Fibroblast of villous mesenchyme (primary cell): ENCODE measurements at regions not wholly inside any gene's neighbourhood (a gene's known extent, or its start where the extent isn't known, plus 50 kb on each side); places are given as distances from the start of the nearest gene placed in this dataset.
A peak's percentile ranks its signal among the peaks of the same experiment; 100 is the strongest.

Experiments used
- DNase-seq: peaks from one replicate; pipeline ENCODE4 v3.0.0-alpha.2; 2010; ENCODE audit warnings: low read depth
- H3K4me3 ChIP-seq: 2 replicates; pipeline ENCODE4 v1.5.1; 2011; ENCODE audit warnings: low read depth, mild to moderate bottlenecking, low read length
- TF ChIP-seq, protein P1 (sequence below): IDR thresholded peaks from 2 replicates; pipeline ENCODE4 v1.5.1; 2012; ENCODE audit warnings: low read depth, mild to moderate bottlenecking, low read length; ENCODE audit not compliant: insufficient read depth

DNA sequence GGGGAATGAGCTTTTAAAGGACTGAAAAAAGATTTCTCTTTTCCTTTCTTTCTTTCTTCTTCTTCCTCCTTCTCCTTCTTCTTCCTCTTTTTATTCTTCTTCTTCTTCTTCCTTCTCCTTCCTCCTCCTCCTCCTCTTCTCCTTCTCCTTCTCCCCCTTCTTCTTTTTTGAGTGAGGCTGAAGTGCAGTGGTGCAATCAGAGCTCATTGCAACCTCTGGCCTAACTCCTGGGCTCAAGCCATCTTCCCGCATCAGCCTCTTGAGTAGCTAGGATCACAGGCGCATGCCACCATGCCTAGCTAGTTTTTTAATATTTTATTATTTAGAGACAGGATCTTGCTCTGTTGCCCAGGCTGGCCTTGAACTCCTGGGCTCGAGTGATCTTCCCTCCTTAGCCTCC is 120.9 kb upstream of the KL start:
- no peak overlapping the region for H3K4me3 ChIP-seq
- TF ChIP-seq, protein P1, sequence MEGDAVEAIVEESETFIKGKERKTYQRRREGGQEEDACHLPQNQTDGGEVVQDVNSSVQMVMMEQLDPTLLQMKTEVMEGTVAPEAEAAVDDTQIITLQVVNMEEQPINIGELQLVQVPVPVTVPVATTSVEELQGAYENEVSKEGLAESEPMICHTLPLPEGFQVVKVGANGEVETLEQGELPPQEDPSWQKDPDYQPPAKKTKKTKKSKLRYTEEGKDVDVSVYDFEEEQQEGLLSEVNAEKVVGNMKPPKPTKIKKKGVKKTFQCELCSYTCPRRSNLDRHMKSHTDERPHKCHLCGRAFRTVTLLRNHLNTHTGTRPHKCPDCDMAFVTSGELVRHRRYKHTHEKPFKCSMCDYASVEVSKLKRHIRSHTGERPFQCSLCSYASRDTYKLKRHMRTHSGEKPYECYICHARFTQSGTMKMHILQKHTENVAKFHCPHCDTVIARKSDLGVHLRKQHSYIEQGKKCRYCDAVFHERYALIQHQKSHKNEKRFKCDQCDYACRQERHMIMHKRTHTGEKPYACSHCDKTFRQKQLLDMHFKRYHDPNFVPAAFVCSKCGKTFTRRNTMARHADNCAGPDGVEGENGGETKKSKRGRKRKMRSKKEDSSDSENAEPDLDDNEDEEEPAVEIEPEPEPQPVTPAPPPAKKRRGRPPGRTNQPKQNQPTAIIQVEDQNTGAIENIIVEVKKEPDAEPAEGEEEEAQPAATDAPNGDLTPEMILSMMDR = no peak
- DNase-seq = no peak

DNA sequence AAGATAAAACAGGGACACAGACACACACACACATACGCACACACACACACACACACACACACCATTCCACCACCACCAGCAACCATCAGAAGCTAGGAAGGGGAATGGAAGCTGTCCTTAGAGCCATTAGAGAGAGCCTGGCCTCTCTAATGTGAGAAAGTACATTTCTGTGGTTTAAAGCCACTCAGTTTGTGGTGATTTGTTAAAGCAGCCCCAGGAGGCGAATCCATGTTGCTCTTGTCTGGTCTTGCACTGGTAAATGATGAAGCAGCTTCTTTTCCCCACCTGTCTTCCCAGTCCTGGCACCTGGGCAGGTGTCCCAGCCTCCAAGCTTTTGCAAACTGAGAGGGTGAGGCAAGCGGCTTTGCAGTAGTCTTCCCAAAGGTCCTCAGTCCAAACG is 118.9 kb upstream of the KL start:
- TF ChIP-seq, protein P1 = no peak
- DNase-seq = no peak
- no peak overlapping the region for H3K4me3 ChIP-seq

DNA sequence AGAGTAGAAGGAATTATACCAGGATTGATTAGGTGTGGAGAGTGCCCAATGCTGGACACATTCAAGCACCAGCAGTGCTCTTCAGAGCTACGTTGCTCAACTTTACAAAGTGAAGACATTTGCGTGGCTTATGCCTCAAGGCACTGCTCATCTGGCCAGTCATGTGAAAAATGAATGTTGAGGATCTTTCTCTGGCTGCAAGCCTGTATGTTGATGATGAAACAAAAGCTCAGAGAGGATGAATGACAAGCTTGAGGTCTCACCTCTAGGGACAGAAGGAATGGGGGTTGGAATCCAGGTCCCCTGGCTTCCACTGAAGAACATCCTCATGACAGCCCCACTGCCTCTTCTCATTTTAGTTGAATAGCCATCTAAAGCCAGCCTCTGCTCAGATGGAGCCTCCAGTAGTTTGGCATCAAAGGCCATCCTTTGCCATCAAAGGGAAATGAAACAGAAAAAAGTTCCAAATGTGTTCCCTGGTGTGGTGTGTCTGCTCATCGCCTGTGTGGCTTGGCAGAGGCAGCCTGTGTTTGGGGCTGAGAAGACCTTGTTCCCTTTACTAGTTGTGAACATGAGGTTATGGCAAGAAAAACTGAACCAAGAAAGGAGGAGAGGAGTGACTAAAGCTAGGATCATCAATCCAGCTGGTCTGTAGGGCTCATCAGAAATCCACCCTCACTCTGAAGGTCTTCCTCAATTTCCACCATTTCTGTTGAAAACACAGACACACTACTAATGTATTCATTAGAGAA is 114.0 kb upstream of the KL start:
- DNase-seq = peak; percentile 25
- no peak overlapping the region for H3K4me3 ChIP-seq
- TF ChIP-seq, protein P1 = no peak

DNA sequence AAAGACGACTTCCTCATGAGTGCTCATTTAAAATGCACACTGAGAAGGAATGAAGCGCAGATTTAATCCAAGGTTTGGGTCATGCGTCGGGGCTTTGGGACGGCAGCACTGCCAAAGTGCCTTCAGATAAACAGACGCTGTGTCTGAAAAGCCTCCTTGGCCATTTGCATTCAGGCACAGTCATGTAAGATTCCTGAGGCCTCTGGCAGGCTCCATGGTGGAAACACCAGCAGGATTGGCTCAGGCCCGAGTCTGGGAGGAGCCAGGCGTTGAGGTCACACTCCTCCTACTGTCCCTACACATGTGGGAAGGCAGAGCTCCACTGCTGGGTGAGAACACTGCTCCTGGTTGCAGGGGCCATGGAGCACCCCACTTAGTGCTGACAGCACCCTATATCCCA is 113.3 kb upstream of the KL start:
- no peak for DNase-seq
- TF ChIP-seq, protein P1 = no peak
- H3K4me3 ChIP-seq = no peak overlapping the region

DNA sequence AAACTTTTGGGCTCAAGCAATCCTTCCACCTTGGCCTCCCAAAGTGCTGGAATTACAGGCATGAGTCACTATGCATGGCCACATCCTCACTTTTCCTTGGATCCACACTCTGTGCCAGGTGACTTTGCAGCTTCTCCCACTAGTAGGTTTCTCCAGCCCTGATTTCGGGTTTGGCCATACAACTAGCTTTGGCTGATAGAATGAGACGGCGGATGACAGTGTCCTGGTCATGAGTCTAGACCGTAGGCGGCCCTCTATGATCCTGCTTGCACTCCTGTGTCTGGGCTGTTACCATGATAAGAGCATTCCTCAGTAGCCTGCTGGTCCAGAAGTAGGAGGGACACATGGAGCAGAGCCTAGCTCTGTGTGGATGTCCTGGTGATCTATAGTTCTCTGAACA is 112.5 kb upstream of the KL start:
- DNase-seq = no peak
- H3K4me3 ChIP-seq = no peak overlapping the region
- TF ChIP-seq, protein P1 = no peak

DNA sequence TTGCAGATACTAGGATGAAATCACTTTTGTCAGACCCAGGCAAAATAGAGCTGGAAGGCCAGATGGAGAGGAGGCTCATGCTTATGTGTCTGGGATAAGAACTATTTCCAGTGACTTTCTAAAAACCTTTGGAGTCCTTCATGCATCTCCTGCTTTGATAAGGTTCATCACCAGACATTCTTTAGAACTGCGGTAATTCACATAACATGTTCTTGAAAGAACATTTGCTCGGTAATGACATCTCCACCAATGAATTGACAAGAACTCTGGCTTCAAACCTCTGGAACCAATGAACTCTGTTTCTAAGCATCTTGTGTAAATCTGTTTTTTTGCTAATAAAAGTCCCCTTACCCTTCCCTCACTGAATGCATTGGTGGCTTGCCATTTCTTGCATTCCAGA is 112.0 kb upstream of the KL start:
- TF ChIP-seq, protein P1 = no peak
- H3K4me3 ChIP-seq = no peak overlapping the region
- no peak for DNase-seq
